Stomach (tissue), 8 donors: ENCODE measurements at regions not wholly inside any gene's neighbourhood (a gene's known extent, or its start where the extent isn't known, plus 50 kb on each side); places are given as distances from the start of the nearest gene placed in this dataset.

Experiments
- DNase-seq, 2 donors: peaks; one replicate each; pipeline versions ENCODE4 v3.0.0 to v3.0.0-alpha.2; 2013 to 2019
- H3K27ac ChIP-seq, 5 donors: fragments of 200-600 bp in 4 of 5; sonication (generic) in 4 of 5; one replicate each; pipeline ENCODE4 v1.5.1; 2013 to 2019; ENCODE audit warnings: mild to moderate bottlenecking in 1 of 5, moderate library complexity in 1 of 5
- H3K27me3 ChIP-seq, 3 donors: fragments of 200-600 bp; sonication (generic); one replicate each; pipeline ENCODE4 v1.5.1; 2017 to 2019; ENCODE audit warnings: mixed run types in 1 of 3
- H3K36me3 ChIP-seq, 4 donors: fragments of 200-600 bp; sonication (generic); 1 replicate in 3 of 4; 2 replicates in 1 of 4; pipeline ENCODE4 v1.5.1; 2016 to 2019
- H3K4me1 ChIP-seq, 4 donors: fragments of 200-600 bp; sonication (generic); one replicate each; pipeline ENCODE4 v1.5.1; 2016 to 2019
- H3K4me3 ChIP-seq, 4 donors: fragments of 200-600 bp; sonication (generic) in 3 of 4; one replicate each; pipeline ENCODE4 v1.5.1; 2016 to 2019; ENCODE audit warnings: mild to moderate bottlenecking in 1 of 4
- H3K9me3 ChIP-seq, 4 donors: fragments of 200-600 bp; sonication (generic); one replicate each; pipeline ENCODE4 v1.5.1; 2016 to 2019
- EP300 ChIP-seq: sonication (generic); formaldehyde crosslinking; IDR thresholded peaks from one replicate; pipeline ENCODE4 v1.6.1; 2017; ENCODE audit warnings: antibody characterized with exemption
- POLR2A ChIP-seq, 4 donors: fragments of 450-650 bp; IDR thresholded peaks; one replicate each; pipeline ENCODE4 v1.6.1; 2016; ENCODE audit warnings: antibody characterized with exemption in 4 of 4, control low read depth in 2 of 4, mild to moderate bottlenecking in 1 of 4, moderate library complexity in 1 of 4
- POLR2AphosphoS5 ChIP-seq, 3 donors: sonication (generic); formaldehyde crosslinking; IDR thresholded peaks; one replicate each; pipeline ENCODE4 v1.6.1; 2016; ENCODE audit warnings: antibody characterized with exemption in 3 of 3
- WGBS, 5 donors: extraction: QIAGEN DNeasy Blood & Tissue Kit in 3 of 5; methylation state at CpG; one replicate each; pipeline versions ENCODE4 v1.1.5 to v1.1.7; 2013 to 2018; 5-methylcytosine and 5-hydroxymethylcytosine counted together
- intact Hi-C: fragments of 100-400 bp; cut with DNase I; formaldehyde crosslinking; loops from one replicate; pipeline ENCODE4 v1.15.1; 2023; ENCODE audit warnings: low total_unique reads
- TF ChIP-seq, protein P1 (sequence below), 7 experiments: fragments of 450-650 bp in 4 of 7; fragments of 200-600 bp in 3 of 7; sonication (generic) in 3 of 7; IDR thresholded peaks; one replicate each; pipeline ENCODE4 v1.5.1; 2016 to 2019; ENCODE audit warnings: antibody characterized with exemption in 7 of 7, control low read depth in 2 of 7, mild to moderate bottlenecking in 1 of 7
- donor health status: healthy with polysubstance abuse.
- donor health status: Bipolar disorder and iron deficiency.
- donor health status: healthy.

DNA sequence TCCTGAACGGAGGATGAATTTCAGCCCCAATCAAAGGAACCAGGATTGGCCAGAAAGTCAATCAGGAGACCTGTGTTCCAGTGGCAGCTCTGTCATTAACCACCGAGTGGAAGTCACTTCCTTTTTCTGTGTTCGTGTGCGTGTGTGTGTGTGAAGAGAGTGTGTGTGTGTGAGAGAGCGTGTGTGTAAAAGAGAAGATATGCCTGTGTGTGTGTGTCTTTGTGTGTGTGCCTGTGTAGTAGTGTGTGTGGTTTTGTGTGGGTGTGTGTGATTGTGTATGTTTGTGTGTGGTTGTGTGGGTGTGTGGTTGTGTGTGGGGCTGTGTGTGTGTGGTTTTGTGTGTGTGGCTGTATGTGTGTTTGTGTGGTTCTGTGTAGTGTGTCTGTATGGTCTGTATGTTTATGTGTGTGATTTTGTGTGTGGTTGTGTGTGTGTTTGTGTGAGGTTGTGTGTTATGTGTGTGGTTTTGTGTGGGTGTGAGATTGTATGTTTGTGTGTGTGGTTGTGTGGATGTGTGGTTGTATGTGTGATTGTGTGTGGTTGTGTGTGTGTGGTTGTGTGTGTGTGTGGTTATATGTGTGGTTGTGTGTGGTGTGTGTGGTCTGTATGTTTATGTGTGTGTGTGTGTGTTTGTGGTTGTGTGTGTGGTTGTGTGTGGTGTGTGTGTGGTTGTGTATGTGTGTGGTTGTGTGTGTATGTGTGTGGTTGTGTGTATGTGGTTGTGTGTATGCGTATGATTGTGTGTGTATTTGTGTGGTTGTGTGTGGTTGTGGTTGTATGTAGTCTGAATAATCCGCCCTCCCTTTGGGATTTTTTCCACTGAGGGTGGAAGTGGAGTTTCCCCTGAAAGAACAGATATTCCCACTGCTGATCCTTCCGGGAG is 314.4 kb downstream of the SHQ1 start:
- intact Hi-C loops, result no loop called here
- WGBS, 5 donors, result 73 to 85% (median 84%) methylated on average over 8 of the region's 8 CpGs
- Histone ChIP-seq H3K4me3 (no peak overlapping the region), H3K27ac (no peak overlapping the region), H3K27me3 (no peaks in the 10 kb centered on the region), H3K36me3 (no peaks in the 10 kb centered on the region), H3K9me3 (no peaks in the 10 kb centered on the region), H3K4me1 (no peaks in the 10 kb centered on the region)
- TF ChIP-seq, protein P1, sequence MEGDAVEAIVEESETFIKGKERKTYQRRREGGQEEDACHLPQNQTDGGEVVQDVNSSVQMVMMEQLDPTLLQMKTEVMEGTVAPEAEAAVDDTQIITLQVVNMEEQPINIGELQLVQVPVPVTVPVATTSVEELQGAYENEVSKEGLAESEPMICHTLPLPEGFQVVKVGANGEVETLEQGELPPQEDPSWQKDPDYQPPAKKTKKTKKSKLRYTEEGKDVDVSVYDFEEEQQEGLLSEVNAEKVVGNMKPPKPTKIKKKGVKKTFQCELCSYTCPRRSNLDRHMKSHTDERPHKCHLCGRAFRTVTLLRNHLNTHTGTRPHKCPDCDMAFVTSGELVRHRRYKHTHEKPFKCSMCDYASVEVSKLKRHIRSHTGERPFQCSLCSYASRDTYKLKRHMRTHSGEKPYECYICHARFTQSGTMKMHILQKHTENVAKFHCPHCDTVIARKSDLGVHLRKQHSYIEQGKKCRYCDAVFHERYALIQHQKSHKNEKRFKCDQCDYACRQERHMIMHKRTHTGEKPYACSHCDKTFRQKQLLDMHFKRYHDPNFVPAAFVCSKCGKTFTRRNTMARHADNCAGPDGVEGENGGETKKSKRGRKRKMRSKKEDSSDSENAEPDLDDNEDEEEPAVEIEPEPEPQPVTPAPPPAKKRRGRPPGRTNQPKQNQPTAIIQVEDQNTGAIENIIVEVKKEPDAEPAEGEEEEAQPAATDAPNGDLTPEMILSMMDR (IDR thresholded peaks at IDR 0.05), result no peak
- TF ChIP-seq EP300 (no peak), POLR2AphosphoS5 (IDR thresholded peaks at IDR 0.05) (no peak), POLR2A (IDR thresholded peaks at IDR 0.05) (no peak)
- DNase-seq, result no peak

DNA sequence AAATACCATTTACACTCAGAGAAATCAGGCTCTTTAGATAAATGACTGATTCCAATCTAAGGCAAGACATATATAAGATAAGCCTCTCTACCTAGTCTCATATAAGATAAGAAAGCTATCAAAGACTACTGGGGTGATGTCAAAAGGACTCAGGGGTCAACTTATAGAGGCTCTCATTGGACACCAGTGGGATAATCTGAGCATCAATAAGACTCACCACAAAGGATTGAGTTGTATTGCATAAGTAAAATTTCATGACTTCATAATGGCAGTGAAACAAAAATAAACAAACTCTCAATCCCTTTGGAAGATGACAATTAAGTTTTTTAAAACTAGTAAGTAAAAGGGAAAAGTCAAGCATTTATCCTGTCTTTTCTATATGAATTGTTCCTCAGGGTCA is 317.8 kb downstream of the SHQ1 start:
- no peak for TF ChIP-seq POLR2A (IDR thresholded peaks at IDR 0.05)
- TF ChIP-seq, protein P1 (IDR thresholded peaks at IDR 0.05), result no peak
- TF ChIP-seq EP300, result no peak
- no peak for TF ChIP-seq POLR2AphosphoS5 (IDR thresholded peaks at IDR 0.05)
- no peak overlapping the region for H3K27ac ChIP-seq
- intact Hi-C loops, result no loop called here

DNA sequence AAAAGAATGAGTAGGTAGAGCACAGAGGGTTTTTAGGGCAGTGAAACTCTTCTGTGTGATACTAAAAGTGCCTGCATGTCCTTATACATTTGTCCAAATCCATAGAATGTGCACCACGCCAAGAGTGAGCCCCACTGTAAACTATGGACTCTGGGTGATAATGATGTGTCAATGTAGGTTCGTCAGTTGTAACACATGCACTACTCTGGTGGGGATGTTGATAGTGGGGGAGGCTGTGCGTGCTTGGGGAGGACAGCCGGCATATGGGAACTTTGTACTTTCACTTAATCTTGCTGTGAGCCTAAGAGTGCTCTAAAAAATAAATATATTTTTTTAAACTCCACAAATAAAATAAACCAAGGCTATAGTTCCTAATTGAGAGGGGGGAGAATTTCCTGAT is 319.2 kb downstream of the SHQ1 start:
- H3K9me3 ChIP-seq, result no peaks in the 10 kb centered on the region
- WGBS, 5 donors, result 69 to 91% (median 74%) methylated on average over 4 of the region's 4 CpGs
- no peak overlapping the region for H3K27ac ChIP-seq
- H3K4me1 ChIP-seq, result no peaks in the 10 kb centered on the region
- DNase-seq, result no peak
- no peaks in the 10 kb centered on the region for H3K27me3 ChIP-seq
- no peaks in the 10 kb centered on the region for H3K36me3 ChIP-seq
- H3K4me3 ChIP-seq, result no peak overlapping the region
- TF ChIP-seq EP300, result no peak
- no peak for TF ChIP-seq POLR2AphosphoS5 (IDR thresholded peaks at IDR 0.05)
- TF ChIP-seq, protein P1 (IDR thresholded peaks at IDR 0.05), result no peak
- no peak for TF ChIP-seq POLR2A (IDR thresholded peaks at IDR 0.05)
- intact Hi-C loops, result no loop called here

More for the DNA sequence above, 317.8 kb downstream of the SHQ1 start:
- no peak overlapping the region for H3K4me3 ChIP-seq
- no peaks in the 10 kb centered on the region for H3K36me3 ChIP-seq
- no peak for DNase-seq
- H3K27me3 ChIP-seq, result no peaks in the 10 kb centered on the region
- H3K4me1 ChIP-seq, result no peaks in the 10 kb centered on the region
- no peaks in the 10 kb centered on the region for H3K9me3 ChIP-seq

DNA sequence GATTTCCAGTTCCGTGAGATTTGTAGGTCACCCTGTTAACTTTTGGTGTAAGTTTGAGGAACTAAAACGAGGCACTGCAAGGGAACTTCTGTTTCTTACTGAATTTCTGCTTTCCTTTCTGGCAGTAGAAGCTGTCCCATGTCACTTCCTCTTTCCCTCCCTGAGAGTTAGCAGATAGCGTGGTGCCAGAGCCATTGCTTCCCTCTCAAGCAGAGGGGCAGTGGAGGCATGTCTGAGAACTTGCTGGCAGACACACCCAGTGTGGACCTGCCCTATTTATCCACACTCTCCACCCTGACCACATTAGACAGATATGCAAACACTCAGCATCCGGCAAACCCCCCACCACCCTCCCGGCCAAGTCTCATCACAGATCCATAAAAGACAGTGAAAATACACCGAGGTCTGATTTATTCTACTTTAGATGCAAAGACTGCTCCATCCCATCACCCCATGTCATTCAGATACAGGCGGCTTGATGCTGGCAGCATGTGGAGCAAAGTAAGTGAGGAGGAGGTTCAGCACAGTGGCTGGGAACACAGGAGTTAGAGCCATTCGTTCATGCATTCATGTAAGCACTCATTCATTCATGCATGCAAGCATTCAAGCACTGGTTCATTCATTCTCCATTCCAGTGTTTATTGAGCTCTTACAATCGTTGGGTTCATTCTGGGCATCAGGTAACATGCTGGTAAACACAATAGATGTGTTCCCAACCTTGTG is 324.7 kb downstream of the SHQ1 start:
- intact Hi-C loops, result no loop called here
- peak in 1 of 2 donors; percentile 69 for DNase-seq
- TF ChIP-seq, protein P1 (IDR thresholded peaks at IDR 0.05), result no peak
- TF ChIP-seq EP300, result no peak
- no peak for TF ChIP-seq POLR2A (IDR thresholded peaks at IDR 0.05)
- TF ChIP-seq POLR2AphosphoS5 (IDR thresholded peaks at IDR 0.05), result no peak
- WGBS, 5 donors, result 26 to 46% (median 40%) methylated on average over 9 of the region's 9 CpGs
- Histone ChIP-seq H3K4me1 (peaks cover 0 to 21% (median 4%) of the 10 kb centered on the region in 4 donors), H3K27ac (peak overlapping the region in 2 of 5 donors; percentile 52 to 69), H3K9me3 (no peaks in the 10 kb centered on the region), H3K36me3 (no peaks in the 10 kb centered on the region), H3K4me3 (no peak overlapping the region), H3K27me3 (no peaks in the 10 kb centered on the region)
